Thoracic aorta (tissue), 2 donors: ENCODE measurements at regions not wholly inside any gene's neighbourhood (a gene's known extent, or its start where the extent isn't known, plus 50 kb on each side); places are given as distances from the start of the nearest gene placed in this dataset.

Source experiments
- ATAC-seq: fragments of 150-250 bp; one replicate; pipeline ENCODE4 v1.8.0; 2017; ENCODE audit warnings: low read depth; ENCODE audit not compliant: insufficient number of reproducible peaks, low FRiP score
- DNase-seq: peaks from one replicate; pipeline ENCODE4 v3.0.0-alpha.2; 2020; ENCODE audit warnings: low spot score
- H3K27ac ChIP-seq, 2 donors: fragments of 200-600 bp; sonication (generic); 1 replicate in 1 of 2; 2 replicates in 1 of 2; pipeline ENCODE4 v1.5.1; 2016; ENCODE audit warnings: mild to moderate bottlenecking in 2 of 2, moderate library complexity in 2 of 2
- H3K27me3 ChIP-seq: fragments of 200-600 bp; sonication (generic); replicated peaks from 2 replicates; pipeline ENCODE4 v1.6.0; 2016; ENCODE audit warnings: mild to moderate bottlenecking; ENCODE audit not compliant: insufficient read depth
- H3K36me3 ChIP-seq: fragments of 200-600 bp; sonication (generic); one replicate; pipeline ENCODE4 v1.5.1; 2016
- H3K4me1 ChIP-seq, 2 donors: fragments of 200-600 bp; sonication (generic); 1 replicate in 1 of 2; 2 replicates in 1 of 2; pipeline versions ENCODE4 v1.5.1 to v1.6.0; 2016; ENCODE audit warnings: low read depth in 2 of 2, mild to moderate bottlenecking in 1 of 2; ENCODE audit not compliant: control insufficient read depth in 1 of 2
- H3K4me3 ChIP-seq: fragments of 200-600 bp; sonication (generic); 2 replicates; pipeline ENCODE4 v1.5.1; 2016; ENCODE audit warnings: mild to moderate bottlenecking
- H3K9me3 ChIP-seq: fragments of 200-600 bp; sonication (generic); 2 replicates; pipeline ENCODE4 v1.5.1; 2016
- CTCF ChIP-seq: fragments of 200-600 bp; sonication (generic); IDR thresholded peaks from one replicate; pipeline ENCODE4 v1.5.1; 2019; ENCODE audit warnings: antibody characterized with exemption

- no peaks in the 10 kb centered on the region for H3K9me3 ChIP-seq
- H3K27ac ChIP-seq: no peak overlapping the region
- DNase-seq (no peak), ATAC-seq (no peak)
- no peak overlapping the region for H3K4me3 ChIP-seq
- no peaks in the 10 kb centered on the region for H3K36me3 ChIP-seq
- H3K4me1 ChIP-seq: no peaks in the 10 kb centered on the region
- H3K27me3 ChIP-seq: no peaks in the 10 kb centered on the region
- no peak for TF ChIP-seq CTCF
Observed at GRCh38 chr9:135260221-135261180, 173.0 kb downstream of the OLFM1 start.

- Histone ChIP-seq H3K4me1 (no peaks in the 10 kb centered on the region), H3K9me3 (no peaks in the 10 kb centered on the region), H3K27ac (no peak overlapping the region), H3K27me3 (no peaks in the 10 kb centered on the region), H3K4me3 (no peak overlapping the region), H3K36me3 (no peaks in the 10 kb centered on the region)
- DNase-seq: no peak
- ATAC-seq: no peak
- TF ChIP-seq CTCF: no peak
Observed at GRCh38 chr9:135262248-135262647, 174.8 kb downstream of the OLFM1 start.

- no peak for TF ChIP-seq CTCF
- no peak for ATAC-seq
- Histone ChIP-seq H3K27ac (no peak overlapping the region), H3K9me3 (no peaks in the 10 kb centered on the region), H3K4me3 (no peak overlapping the region), H3K27me3 (no peaks in the 10 kb centered on the region), H3K36me3 (no peaks in the 10 kb centered on the region), H3K4me1 (no peaks in the 10 kb centered on the region)
- DNase-seq: no peak
Observed at GRCh38 chr9:135263511-135263910, 176.0 kb downstream of the OLFM1 start.

- Histone ChIP-seq H3K27me3 (no peaks in the 10 kb centered on the region), H3K36me3 (no peaks in the 10 kb centered on the region), H3K4me3 (no peak overlapping the region), H3K27ac (no peak overlapping the region), H3K9me3 (no peaks in the 10 kb centered on the region), H3K4me1 (no peaks in the 10 kb centered on the region)
- DNase-seq: no peak
- TF ChIP-seq CTCF: no peak
- ATAC-seq: no peak
Observed at GRCh38 chr9:135265931-135266330, 178.5 kb downstream of the OLFM1 start.

- DNase-seq (no peak), ATAC-seq (no peak)
- Histone ChIP-seq H3K4me3 (no peak overlapping the region), H3K27me3 (no peaks in the 10 kb centered on the region), H3K4me1 (no peaks in the 10 kb centered on the region), H3K36me3 (no peaks in the 10 kb centered on the region), H3K9me3 (no peaks in the 10 kb centered on the region), H3K27ac (no peak overlapping the region)
- TF ChIP-seq CTCF: no peak
Observed at GRCh38 chr9:135267191-135267809, 179.8 kb downstream of the OLFM1 start.
